Thyroid gland (tissue), 4 donors: ENCODE measurements at regions not wholly inside any gene's neighbourhood (a gene's known extent, or its start where the extent isn't known, plus 50 kb on each side); places are given as distances from the start of the nearest gene placed in this dataset.

ENCODE experiments used
- DNase-seq, 2 donors: peaks; one replicate each; pipeline ENCODE4 v3.0.0-alpha.2; 2019
- H3K27ac ChIP-seq, 3 donors: fragments of 200-600 bp; sonication (generic); 1 replicate in 2 of 3; 2 replicates in 1 of 3; pipeline ENCODE4 v1.5.1; 2016 to 2019; ENCODE audit warnings: mild to moderate bottlenecking in 1 of 3, moderate library complexity in 1 of 3
- H3K27me3 ChIP-seq: fragments of 200-600 bp; sonication (generic); one replicate; pipeline ENCODE4 v1.5.1; 2019
- H3K36me3 ChIP-seq, 2 donors: fragments of 200-600 bp; sonication (generic); one replicate each; pipeline ENCODE4 v1.5.1; 2016 to 2019
- H3K4me1 ChIP-seq, 2 donors: fragments of 200-600 bp; sonication (generic); one replicate each; pipeline ENCODE4 v1.5.1; 2017 to 2019
- H3K4me3 ChIP-seq, 3 donors: fragments of 200-600 bp; sonication (generic); replicated peaks in 1 of 3; 1 replicate in 2 of 3; 2 replicates in 1 of 3; pipeline ENCODE4 v1.5.1; 2016; ENCODE audit warnings: mild to moderate bottlenecking in 1 of 3
- H3K9me3 ChIP-seq: fragments of 200-600 bp; sonication (generic); one replicate; pipeline ENCODE4 v1.5.1; 2017
- POLR2A ChIP-seq, 2 donors: fragments of 450-650 bp; IDR thresholded peaks; one replicate each; pipeline ENCODE4 v1.6.1; 2017; ENCODE audit warnings: antibody characterized with exemption in 2 of 2, mild to moderate bottlenecking in 2 of 2, moderate library complexity in 1 of 2
- WGBS, 2 donors: methylation state at CpG; one replicate each; pipeline ENCODE4 v1.1.5; 2017; 5-methylcytosine and 5-hydroxymethylcytosine counted together
- intact Hi-C: fragments of 100-400 bp; cut with DNase I; formaldehyde crosslinking; loops from one replicate; pipeline ENCODE4 v1.15.1; 2023
- TF ChIP-seq, protein P1 (sequence below), 6 experiments: fragments of 200-600 bp in 3 of 6; fragments of 450-650 bp in 3 of 6; sonication (generic) in 3 of 6; IDR thresholded peaks; one replicate each; pipeline ENCODE4 v1.5.1; 2016 to 2019; ENCODE audit warnings: antibody characterized with exemption in 6 of 6, mild to moderate bottlenecking in 2 of 6, inconsistent platforms in 1 of 6, moderate library complexity in 1 of 6

DNA sequence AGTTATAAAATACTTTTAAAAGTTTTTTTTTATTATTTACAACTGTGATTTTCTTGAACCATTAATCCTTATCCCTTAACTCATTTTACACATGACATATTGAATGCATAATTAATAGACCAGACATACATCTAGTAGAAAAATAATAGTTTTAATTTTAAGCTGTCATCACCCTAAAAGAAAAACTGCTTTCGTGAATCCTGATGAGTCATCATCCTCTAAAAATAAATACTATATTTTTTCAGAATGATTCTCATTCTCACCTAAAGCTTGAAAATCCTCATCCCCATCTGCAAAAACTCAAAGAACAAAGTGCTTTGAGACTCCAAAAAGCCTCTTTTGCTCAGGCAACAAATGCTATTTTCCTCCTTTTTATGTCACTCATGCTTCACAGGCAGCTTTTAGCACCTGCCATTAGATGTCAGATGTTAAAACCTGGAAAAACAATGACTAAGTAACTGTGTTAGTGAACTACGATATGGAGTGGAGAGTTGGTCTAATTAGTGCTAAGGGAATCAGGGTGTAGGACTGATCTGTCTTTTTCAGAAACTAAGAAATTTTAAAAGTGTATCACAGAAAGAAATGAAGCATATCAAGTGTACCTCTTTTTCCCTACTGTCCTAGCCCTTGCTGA is 297.6 kb downstream of the TMX3 start:
- Histone ChIP-seq H3K9me3 (no peaks in the 10 kb centered on the region), H3K27ac (no peak overlapping the region), H3K36me3 (no peaks in the 10 kb centered on the region), H3K27me3 (no peaks in the 10 kb centered on the region), H3K4me3 (no peak overlapping the region), H3K4me1 (no peaks in the 10 kb centered on the region)
- intact Hi-C loops = no loop called here
- WGBS, 2 donors = 49% methylated on average over 2 of the region's 2 CpGs
- TF ChIP-seq, protein P1, sequence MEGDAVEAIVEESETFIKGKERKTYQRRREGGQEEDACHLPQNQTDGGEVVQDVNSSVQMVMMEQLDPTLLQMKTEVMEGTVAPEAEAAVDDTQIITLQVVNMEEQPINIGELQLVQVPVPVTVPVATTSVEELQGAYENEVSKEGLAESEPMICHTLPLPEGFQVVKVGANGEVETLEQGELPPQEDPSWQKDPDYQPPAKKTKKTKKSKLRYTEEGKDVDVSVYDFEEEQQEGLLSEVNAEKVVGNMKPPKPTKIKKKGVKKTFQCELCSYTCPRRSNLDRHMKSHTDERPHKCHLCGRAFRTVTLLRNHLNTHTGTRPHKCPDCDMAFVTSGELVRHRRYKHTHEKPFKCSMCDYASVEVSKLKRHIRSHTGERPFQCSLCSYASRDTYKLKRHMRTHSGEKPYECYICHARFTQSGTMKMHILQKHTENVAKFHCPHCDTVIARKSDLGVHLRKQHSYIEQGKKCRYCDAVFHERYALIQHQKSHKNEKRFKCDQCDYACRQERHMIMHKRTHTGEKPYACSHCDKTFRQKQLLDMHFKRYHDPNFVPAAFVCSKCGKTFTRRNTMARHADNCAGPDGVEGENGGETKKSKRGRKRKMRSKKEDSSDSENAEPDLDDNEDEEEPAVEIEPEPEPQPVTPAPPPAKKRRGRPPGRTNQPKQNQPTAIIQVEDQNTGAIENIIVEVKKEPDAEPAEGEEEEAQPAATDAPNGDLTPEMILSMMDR (IDR thresholded peaks at IDR 0.05) = no peak
- no peak for TF ChIP-seq POLR2A (IDR thresholded peaks at IDR 0.05)
- no peak for DNase-seq

- no peak for TF ChIP-seq POLR2A (IDR thresholded peaks at IDR 0.05)
- TF ChIP-seq, protein P1 (IDR thresholded peaks at IDR 0.05) = no peak
- Histone ChIP-seq H3K9me3 (no peaks in the 10 kb centered on the region), H3K27me3 (no peaks in the 10 kb centered on the region), H3K36me3 (no peaks in the 10 kb centered on the region), H3K4me3 (no peak overlapping the region), H3K27ac (no peak overlapping the region), H3K4me1 (no peaks in the 10 kb centered on the region)
- WGBS, 2 donors = 81 to 88% methylated on average over 2 of the region's 2 CpGs
- intact Hi-C loops = no loop called here
- no peak for DNase-seq
These were observed 300.5 kb downstream of the TMX3 start for GRCh38 chr18:68414407-68414806.

GRCh38 chr18:68409576-68409975 is 305.3 kb downstream of the TMX3 start:
- DNase-seq = no peak
- intact Hi-C loops = no loop called here
- no peak overlapping the region for H3K4me3 ChIP-seq
- TF ChIP-seq, protein P1 (IDR thresholded peaks at IDR 0.05) = no peak
- no peak for TF ChIP-seq POLR2A (IDR thresholded peaks at IDR 0.05)
- H3K27ac ChIP-seq = no peak overlapping the region
- no peaks in the 10 kb centered on the region for H3K27me3 ChIP-seq
- no peaks in the 10 kb centered on the region for H3K4me1 ChIP-seq
- H3K9me3 ChIP-seq = no peaks in the 10 kb centered on the region
- no peaks in the 10 kb centered on the region for H3K36me3 ChIP-seq
- WGBS, 2 donors = 76 to 81% methylated on average over 2 of the region's 2 CpGs

GRCh38 chr18:68406761-68407160 is 308.1 kb downstream of the TMX3 start:
- TF ChIP-seq, protein P1 (IDR thresholded peaks at IDR 0.05) = no peak
- H3K4me3 ChIP-seq = no peak overlapping the region
- H3K4me1 ChIP-seq = no peaks in the 10 kb centered on the region
- 57 to 64% methylated on average over 4 of the region's 4 CpGs for WGBS, 2 donors
- H3K27ac ChIP-seq = no peak overlapping the region
- no peaks in the 10 kb centered on the region for H3K27me3 ChIP-seq
- DNase-seq = no peak
- intact Hi-C loops = no loop called here
- H3K9me3 ChIP-seq = no peaks in the 10 kb centered on the region
- no peaks in the 10 kb centered on the region for H3K36me3 ChIP-seq

GRCh38 chr18:68402784-68403183 is 312.1 kb downstream of the TMX3 start:
- H3K36me3 ChIP-seq = no peaks in the 10 kb centered on the region
- H3K27me3 ChIP-seq = no peaks in the 10 kb centered on the region
- H3K27ac ChIP-seq = no peak overlapping the region
- intact Hi-C loops = no loop called here
- WGBS, 2 donors = 81 to 84% methylated on average over 2 of the region's 2 CpGs
- no peaks in the 10 kb centered on the region for H3K4me1 ChIP-seq
- no peak overlapping the region for H3K4me3 ChIP-seq
- H3K9me3 ChIP-seq = no peaks in the 10 kb centered on the region
- TF ChIP-seq, protein P1 (IDR thresholded peaks at IDR 0.05) = no peak
- TF ChIP-seq POLR2A (IDR thresholded peaks at IDR 0.05) = no peak
- no peak for DNase-seq
